ENCODE measurements at regions not wholly inside any gene's neighbourhood (a gene's known extent, or its start where the extent isn't known, plus 50 kb on each side); places are given as distances from the start of the nearest gene placed in this dataset.

DNA sequence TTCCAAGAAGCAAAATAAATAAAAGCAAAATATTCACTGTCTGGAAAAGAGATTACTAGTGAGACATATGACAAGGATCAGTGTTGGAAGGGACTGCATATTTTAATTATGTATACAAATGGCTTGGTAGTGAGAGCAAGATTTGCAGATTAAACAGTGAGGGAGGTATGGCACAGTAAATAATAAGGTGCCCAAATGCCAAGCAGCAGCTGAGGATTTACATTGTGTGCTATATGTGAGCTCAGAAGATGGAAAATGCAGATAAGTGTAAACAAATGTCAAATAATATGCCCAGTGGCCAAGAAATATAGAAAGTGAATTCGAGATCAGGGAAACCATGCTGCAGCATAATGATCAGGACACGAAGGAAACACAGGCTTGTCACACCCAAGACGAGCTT, 173.8 kb upstream of the NRSN1 start:
- Histone ChIP-seq H4K5ac (ENCODE audit: low read depth, low read length) (no peak overlapping the region), H3K4ac (ENCODE audit: low read depth, low read length) (no peak overlapping the region), H3K18ac (ENCODE audit: low read depth, low read length) (no peak overlapping the region), H2AK5ac (ENCODE audit: low read depth, low read length) (no peak overlapping the region), H3K9ac (ENCODE audit: low read depth, low read length) (no peak overlapping the region), H2BK120ac (ENCODE audit: low read depth, low read length) (no peak overlapping the region), H3K79me1 (ENCODE audit: low read depth in 1 of 2, low read length in 2 of 2) (no peaks in the 10 kb centered on the region), H2BK20ac (ENCODE audit: low read depth, low read length) (no peak overlapping the region), H2BK5ac (ENCODE audit: low read depth, low read length, poor library complexity, severe bottlenecking) (no peak overlapping the region), H4K20me1 (ENCODE audit: insufficient read depth, low read length) (no peaks in the 10 kb centered on the region), H2BK15ac (ENCODE audit: low read depth, low read length) (no peak overlapping the region), H3K23ac (ENCODE audit: low read depth, low read length) (no peak overlapping the region), H3K56ac (ENCODE audit: extremely low read depth, insufficient read depth, low read length) (no peak overlapping the region), H3K9me1 (ENCODE audit: insufficient read depth, low read length) (no peaks in the 10 kb centered on the region), H4K8ac (ENCODE audit: low read depth in 2 of 2, low read length in 2 of 2) (no peak overlapping the region), H3K4me1 (ENCODE audit: control insufficient read depth, insufficient read depth, low read length) (no peaks in the 10 kb centered on the region), H2AFZ (replicated peaks; ENCODE audit: low read length, poor library complexity) (no peak overlapping the region), H3K27ac (ENCODE audit: insufficient read depth, low read length) (no peak overlapping the region), H2AK9ac (replicated peaks; ENCODE audit: low read depth, low read length, poor library complexity) (no peak overlapping the region), H3K27me3 (ENCODE audit: control insufficient read depth, insufficient read depth, low read length) (no peaks in the 10 kb centered on the region), H4K91ac (ENCODE audit: insufficient read depth, low read depth, low read length) (no peak overlapping the region), H3K14ac (replicated peaks; ENCODE audit: low read depth, low read length) (no peak overlapping the region), H3K36me3 (ENCODE audit: control insufficient read depth, insufficient read depth, low read length) (no peaks in the 10 kb centered on the region), H3K4me2 (ENCODE audit: low read depth, low read length) (no peak overlapping the region), H3K9me3 (ENCODE audit: control insufficient read depth, insufficient read depth, low read length) (peaks cover 12% of the 10 kb centered on the region), H3K4me3 (ENCODE audit: insufficient read depth, low read depth, low read length) (no peak overlapping the region)
- ATAC-seq (ENCODE audit: low read depth) (no peak), DNase-seq (no peak)
- dilution Hi-C loops (cut with HindIII; ENCODE audit: low sequenced_read_pairs, unreplicated experiment) (no loop called here), intact Hi-C loops (cut with micrococcal nuclease) (no loop called here), in situ Hi-C loops (cut with MboI; ENCODE audit: low sequenced_read_pairs) (no loop called here)
- BruUV-seq (replicated peaks), result no TSS peak
- TF ChIP-seq CEBPB (IDR thresholded peaks at IDR 0.05; ENCODE audit: low read depth, low read length) (no peak), FOS (IDR thresholded peaks at IDR 0.05; ENCODE audit: low read depth, low read length) (no peak), MAZ (IDR thresholded peaks at IDR 0.05; ENCODE audit: borderline replicate concordance, low read depth, low read length) (no peak), RFX5 (IDR thresholded peaks at IDR 0.05; ENCODE audit: low read depth, low read length) (no peak), MXI1 (IDR thresholded peaks at IDR 0.05; ENCODE audit: borderline replicate concordance, low read depth, low read length) (no peak), NFE2L2 (IDR thresholded peaks at IDR 0.05; ENCODE audit: low read depth, low read length) (no peak), SMC3 (IDR thresholded peaks at IDR 0.05; ENCODE audit: low read depth, low read length) (no peak), RAD21 (IDR thresholded peaks at IDR 0.05; ENCODE audit: low read length) (no peak), BHLHE40 (IDR thresholded peaks at IDR 0.05; ENCODE audit: low read depth, low read length) (no peak), CHD1 (IDR thresholded peaks at IDR 0.05; ENCODE audit: low read depth, low read length) (no peak), RCOR1 (IDR thresholded peaks at IDR 0.05; ENCODE audit: insufficient replicate concordance, low read length) (no peak), MAFK (IDR thresholded peaks at IDR 0.05; ENCODE audit: low read depth, low read length) (no peak), POLR2A (IDR thresholded peaks at IDR 0.05; ENCODE audit: low read depth, low read length) (no peak)
- TF ChIP-seq, protein P1, sequence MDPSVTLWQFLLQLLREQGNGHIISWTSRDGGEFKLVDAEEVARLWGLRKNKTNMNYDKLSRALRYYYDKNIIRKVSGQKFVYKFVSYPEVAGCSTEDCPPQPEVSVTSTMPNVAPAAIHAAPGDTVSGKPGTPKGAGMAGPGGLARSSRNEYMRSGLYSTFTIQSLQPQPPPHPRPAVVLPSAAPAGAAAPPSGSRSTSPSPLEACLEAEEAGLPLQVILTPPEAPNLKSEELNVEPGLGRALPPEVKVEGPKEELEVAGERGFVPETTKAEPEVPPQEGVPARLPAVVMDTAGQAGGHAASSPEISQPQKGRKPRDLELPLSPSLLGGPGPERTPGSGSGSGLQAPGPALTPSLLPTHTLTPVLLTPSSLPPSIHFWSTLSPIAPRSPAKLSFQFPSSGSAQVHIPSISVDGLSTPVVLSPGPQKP (IDR thresholded peaks at IDR 0.05; ENCODE audit: borderline replicate concordance, low read depth, low read length), result no peak
- TF ChIP-seq, protein P2, sequence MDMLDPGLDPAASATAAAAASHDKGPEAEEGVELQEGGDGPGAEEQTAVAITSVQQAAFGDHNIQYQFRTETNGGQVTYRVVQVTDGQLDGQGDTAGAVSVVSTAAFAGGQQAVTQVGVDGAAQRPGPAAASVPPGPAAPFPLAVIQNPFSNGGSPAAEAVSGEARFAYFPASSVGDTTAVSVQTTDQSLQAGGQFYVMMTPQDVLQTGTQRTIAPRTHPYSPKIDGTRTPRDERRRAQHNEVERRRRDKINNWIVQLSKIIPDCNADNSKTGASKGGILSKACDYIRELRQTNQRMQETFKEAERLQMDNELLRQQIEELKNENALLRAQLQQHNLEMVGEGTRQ (IDR thresholded peaks at IDR 0.05; ENCODE audit: low read depth, low read length), result no peak
- ChIA-PET CTCF (interaction anchor here (0.6 kb wide), 1 partner anchor 26 kb away, joined by 4 read pairs; no protein-coding TSS in a partner anchor), POLR2A (ENCODE audit: unreplicated experiment) (no interaction called here)
- no CpG with 5 or more reads among the region's 3 CpGs for WGBS, 2 experiments (ENCODE audit: extremely low coverage in 2 of 2, insufficient read length in 1 of 2)
